SK-N-MC (cell line): ENCODE measurements at regions not wholly inside any gene's neighbourhood (a gene's known extent, or its start where the extent isn't known, plus 50 kb on each side); places are given as distances from the start of the nearest gene placed in this dataset.

Experiments used
- DNase-seq: peaks from one replicate; pipeline ENCODE4 v3.0.0-alpha.2; 2011; ENCODE audit warnings: low read depth, low spot score
- H3K27ac ChIP-seq: fragments of 200-600 bp; sonication (generic); 2 replicates; pipeline ENCODE4 v1.5.1; 2016; ENCODE audit warnings: mixed run types
- H3K36me3 ChIP-seq: fragments of 200-600 bp; sonication (generic); 2 replicates; pipeline ENCODE4 v1.6.1; 2017; ENCODE audit warnings: antibody characterized with exemption, low read length, mixed read lengths; ENCODE audit not compliant: insufficient read depth
- H3K4me3 ChIP-seq: fragments of 200-600 bp; sonication (generic); 2 replicates; pipeline ENCODE4 v1.5.1; 2016
- H3K9ac ChIP-seq: fragments of 200-600 bp; sonication (generic); 2 replicates; pipeline ENCODE4 v1.8.0; 2017; ENCODE audit warnings: mixed run types, mixed read lengths; ENCODE audit not compliant: insufficient read length
- H3K9me3 ChIP-seq: fragments of 200-600 bp; sonication (generic); 2 replicates; pipeline ENCODE4 v1.6.1; 2017; ENCODE audit warnings: low read depth, mild to moderate bottlenecking, antibody characterized with exemption, low read length, moderate library complexity, mixed read lengths
- EZH2 ChIP-seq: fragments of 200-600 bp; sonication (generic); IDR thresholded peaks from one replicate; pipeline ENCODE4 v1.6.1; 2017; ENCODE audit warnings: antibody characterized with exemption
- FOXP2 ChIP-seq: optimal IDR thresholded peaks from 2 replicates; pipeline ENCODE3; 2011; ENCODE audit warnings: mild to moderate bottlenecking, moderate library complexity; ENCODE audit not compliant: insufficient read depth; ENCODE audit errors: extremely low read length, control extremely low read depth
- POLR2AphosphoS5 ChIP-seq: IDR thresholded peaks from 2 replicates; pipeline ENCODE4 v1.6.1; 2012; ENCODE audit warnings: mild to moderate bottlenecking, low read depth, low read length, borderline replicate concordance

DNA sequence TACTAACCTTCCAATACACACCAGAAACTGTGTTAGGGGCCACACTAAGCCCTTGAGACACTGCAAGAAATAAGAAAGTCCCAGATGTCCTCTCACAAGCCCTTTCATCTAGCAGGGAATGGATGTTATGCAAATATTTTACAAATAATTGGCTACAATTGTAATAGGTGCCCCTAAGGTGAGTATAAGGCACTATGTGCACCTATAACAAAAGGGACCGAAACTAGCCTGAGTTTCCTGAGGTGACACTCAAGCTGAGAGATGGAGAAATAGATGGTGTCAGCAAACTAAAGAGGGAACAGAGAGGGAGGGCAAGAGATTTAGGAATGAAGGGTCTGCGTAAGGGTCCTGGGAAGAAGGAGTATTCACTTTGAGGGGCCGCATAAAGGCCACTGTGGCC is 212.6 kb downstream of the TTC8 start:
- Histone ChIP-seq H3K9me3 (no peaks in the 10 kb centered on the region), H3K27ac (no peak overlapping the region), H3K4me3 (no peak overlapping the region), H3K9ac (no peak overlapping the region), H3K36me3 (no peaks in the 10 kb centered on the region)
- DNase-seq, result no peak
- TF ChIP-seq POLR2AphosphoS5 (no peak), FOXP2 (no peak), EZH2 (no peak)

DNA sequence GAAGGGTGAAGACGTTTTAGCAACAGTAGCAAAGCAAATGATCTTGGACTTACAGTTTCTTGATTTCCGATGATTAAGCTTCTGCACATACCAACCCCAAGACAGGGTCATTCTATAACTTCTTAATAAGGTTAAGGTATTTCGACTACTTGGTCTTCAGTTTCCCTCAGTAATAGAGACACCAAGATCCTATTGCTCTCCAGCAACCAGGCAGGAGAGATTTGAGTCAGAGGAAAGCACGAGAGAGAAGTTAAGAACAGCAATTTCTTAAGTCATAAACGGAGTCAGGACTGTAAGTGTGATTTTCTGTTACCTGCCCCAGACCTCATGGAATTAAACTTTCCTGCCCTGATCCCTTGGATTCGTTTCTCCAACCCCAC is 215.6 kb downstream of the TTC8 start:
- H3K36me3 ChIP-seq, result no peaks in the 10 kb centered on the region
- no peak overlapping the region for H3K27ac ChIP-seq
- no peaks in the 10 kb centered on the region for H3K9me3 ChIP-seq
- no peak overlapping the region for H3K4me3 ChIP-seq
- no peak overlapping the region for H3K9ac ChIP-seq
- no peak for DNase-seq
- TF ChIP-seq FOXP2 (no peak), EZH2 (no peak), POLR2AphosphoS5 (no peak)

DNA sequence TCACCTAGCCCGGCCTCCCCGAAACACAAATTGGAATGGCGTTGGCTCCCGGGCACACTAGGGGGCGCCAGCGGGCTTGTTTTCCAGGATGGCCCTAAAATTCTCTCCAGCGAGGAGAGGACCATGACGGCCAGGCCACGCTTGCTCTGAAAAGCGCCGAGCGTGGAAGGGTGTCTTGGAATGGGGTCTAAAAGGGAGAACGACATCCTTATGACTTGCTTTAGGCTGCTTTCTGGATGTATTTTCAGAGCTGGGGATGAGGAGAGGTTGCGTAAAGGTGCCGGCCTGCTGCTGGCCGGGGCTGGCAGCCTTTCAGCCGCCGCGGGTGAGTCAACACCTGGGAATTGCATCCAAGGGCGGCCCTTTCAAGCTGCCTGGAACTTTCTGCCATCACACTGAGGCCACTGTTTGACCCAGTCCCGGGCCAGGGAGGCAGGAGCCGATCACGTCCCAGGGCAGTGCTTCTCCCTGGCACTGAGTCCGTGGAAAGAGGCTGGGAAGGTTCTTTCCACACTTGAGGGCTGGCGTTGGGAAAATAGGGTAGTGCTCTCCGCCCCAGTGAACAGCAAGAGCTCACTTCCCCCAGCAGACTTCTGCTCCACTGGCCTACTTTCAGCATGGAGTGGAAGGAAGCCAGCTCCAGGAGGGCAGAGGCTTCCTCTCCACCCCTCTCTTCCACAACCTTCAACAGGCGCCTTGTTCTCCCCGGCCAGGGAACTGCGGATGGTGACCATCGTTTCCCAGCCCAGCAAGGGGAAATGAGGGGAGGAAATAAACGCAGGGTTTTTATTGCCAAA is 216.2 kb downstream of the TTC8 start:
- H3K9ac ChIP-seq, result no peak overlapping the region
- TF ChIP-seq EZH2 (no peak), POLR2AphosphoS5 (no peak), FOXP2 (no peak)
- peak overlapping the region; percentile 37; the same call in 1 of the 2 replicates for H3K4me3 ChIP-seq
- peak; percentile 20 for DNase-seq
- no peaks in the 10 kb centered on the region for H3K9me3 ChIP-seq
- no peaks in the 10 kb centered on the region for H3K36me3 ChIP-seq
- H3K27ac ChIP-seq, result no peak overlapping the region

DNA sequence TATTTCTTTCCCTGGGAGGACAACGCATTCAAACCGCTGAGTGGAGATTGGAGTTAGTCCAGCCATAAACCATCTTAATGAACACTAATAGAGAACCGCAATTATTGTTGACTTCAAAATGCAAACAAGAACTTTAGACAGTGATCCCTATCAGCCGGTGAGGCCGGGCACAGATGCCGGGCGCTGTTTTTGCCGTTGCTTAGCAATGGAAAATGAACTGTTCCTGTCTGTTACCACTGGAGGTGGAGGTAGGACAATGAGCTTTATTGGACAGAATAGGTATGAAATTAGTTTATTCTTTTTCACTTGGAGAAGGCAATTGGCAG is 216.8 kb downstream of the TTC8 start:
- Histone ChIP-seq H3K36me3 (no peaks in the 10 kb centered on the region), H3K27ac (no peak overlapping the region), H3K4me3 (no peak overlapping the region), H3K9ac (no peak overlapping the region), H3K9me3 (no peaks in the 10 kb centered on the region)
- no peak for DNase-seq
- no peak for TF ChIP-seq EZH2
- no peak for TF ChIP-seq FOXP2
- TF ChIP-seq POLR2AphosphoS5, result no peak

DNA sequence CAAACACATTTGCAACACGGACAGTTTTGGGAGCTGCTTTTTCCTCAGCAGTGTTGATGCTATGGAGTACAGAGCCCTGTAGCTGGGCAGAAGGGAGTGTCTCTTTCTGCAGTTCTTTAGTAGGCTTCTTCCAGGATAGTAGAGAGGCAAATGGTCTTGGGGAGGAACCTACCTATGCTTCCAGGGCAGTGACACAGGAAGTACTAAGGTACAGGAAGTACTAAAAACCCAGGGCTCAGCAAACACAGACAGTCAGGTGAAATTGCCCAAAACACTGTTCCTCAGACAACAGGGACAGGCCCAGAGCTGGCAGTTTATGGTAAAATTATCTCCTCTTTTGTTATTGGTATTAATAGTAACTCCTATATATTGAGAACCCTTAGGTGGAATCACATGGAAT is 217.6 kb downstream of the TTC8 start:
- Histone ChIP-seq H3K9me3 (no peaks in the 10 kb centered on the region), H3K27ac (no peak overlapping the region), H3K4me3 (no peak overlapping the region), H3K9ac (no peak overlapping the region), H3K36me3 (no peaks in the 10 kb centered on the region)
- no peak for DNase-seq
- TF ChIP-seq POLR2AphosphoS5 (no peak), FOXP2 (no peak), EZH2 (no peak)

DNA sequence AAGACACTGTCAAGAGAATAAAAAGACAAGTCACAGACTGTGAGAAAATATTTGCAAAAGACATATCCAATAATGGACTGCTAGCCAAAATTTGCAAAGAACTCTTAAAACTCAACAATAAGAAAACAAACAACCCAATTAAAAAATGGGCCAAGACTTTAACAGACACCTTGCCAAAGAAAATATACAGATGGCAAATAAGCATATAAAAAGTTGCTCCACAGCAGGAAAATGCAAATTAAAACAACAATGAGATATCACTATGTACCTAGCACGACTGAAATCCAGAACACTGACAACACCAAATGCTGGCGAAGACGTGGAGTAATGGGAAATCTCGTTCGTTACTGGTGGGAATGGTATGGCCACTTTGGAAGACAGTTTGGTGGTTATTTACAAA is 228.9 kb downstream of the TTC8 start:
- no peak for TF ChIP-seq EZH2
- DNase-seq, result no peak

DNA sequence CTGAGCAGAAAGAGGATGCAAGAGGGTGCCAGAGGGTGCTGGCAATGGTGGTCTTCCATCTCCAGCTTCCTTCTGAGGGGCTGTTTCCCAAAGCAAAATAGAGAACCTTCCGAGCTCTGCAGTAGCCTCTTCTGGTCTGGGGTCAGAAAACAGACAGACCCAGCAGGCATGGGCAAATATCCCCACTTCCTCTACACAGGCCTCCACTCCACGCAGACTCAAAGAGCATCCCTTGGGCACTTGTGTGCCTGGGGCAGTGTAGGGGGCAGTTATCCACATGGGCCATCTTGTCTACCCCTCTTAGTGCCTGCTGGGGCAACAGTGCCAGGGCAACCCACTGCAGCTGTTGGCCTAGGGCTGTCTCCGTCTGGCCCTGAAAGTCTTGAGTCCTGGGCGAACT is 231.9 kb downstream of the TTC8 start:
- TF ChIP-seq POLR2AphosphoS5 (no peak), FOXP2 (no peak), EZH2 (no peak)
- DNase-seq, result no peak
- H3K27ac ChIP-seq, result no peak overlapping the region
- no peaks in the 10 kb centered on the region for H3K36me3 ChIP-seq
- H3K9me3 ChIP-seq, result no peaks in the 10 kb centered on the region
- H3K9ac ChIP-seq, result no peak overlapping the region
- H3K4me3 ChIP-seq, result no peak overlapping the region

More for the DNA sequence above, 228.9 kb downstream of the TTC8 start:
- Histone ChIP-seq H3K27ac (no peak overlapping the region), H3K9me3 (no peaks in the 10 kb centered on the region), H3K4me3 (no peak overlapping the region), H3K36me3 (no peaks in the 10 kb centered on the region), H3K9ac (no peak overlapping the region)

DNA sequence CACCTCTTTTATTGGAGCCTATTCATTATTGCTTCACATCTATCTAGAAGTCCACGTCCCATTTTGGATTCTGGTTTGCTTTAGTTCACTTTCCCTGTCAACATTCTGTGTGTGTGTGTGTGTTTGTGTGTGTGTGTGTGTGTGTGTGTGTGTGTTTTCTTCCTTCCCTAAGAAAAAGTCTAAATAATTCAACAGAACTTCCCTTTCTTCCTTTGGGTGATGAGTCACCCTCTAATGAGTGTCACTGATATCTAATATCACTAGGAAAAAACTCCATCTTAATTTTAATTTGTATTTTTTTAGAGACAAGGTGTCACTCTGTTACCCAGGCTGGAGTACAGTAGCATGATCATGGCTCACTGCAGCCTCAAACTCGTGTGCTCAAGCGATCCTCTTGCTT is 234.2 kb downstream of the TTC8 start:
- H3K9me3 ChIP-seq, result no peaks in the 10 kb centered on the region
- H3K36me3 ChIP-seq, result no peaks in the 10 kb centered on the region
- TF ChIP-seq EZH2 (no peak), FOXP2 (no peak)
- H3K27ac ChIP-seq, result no peak overlapping the region
- H3K4me3 ChIP-seq, result no peak overlapping the region
- DNase-seq, result no peak
- no peak overlapping the region for H3K9ac ChIP-seq

DNA sequence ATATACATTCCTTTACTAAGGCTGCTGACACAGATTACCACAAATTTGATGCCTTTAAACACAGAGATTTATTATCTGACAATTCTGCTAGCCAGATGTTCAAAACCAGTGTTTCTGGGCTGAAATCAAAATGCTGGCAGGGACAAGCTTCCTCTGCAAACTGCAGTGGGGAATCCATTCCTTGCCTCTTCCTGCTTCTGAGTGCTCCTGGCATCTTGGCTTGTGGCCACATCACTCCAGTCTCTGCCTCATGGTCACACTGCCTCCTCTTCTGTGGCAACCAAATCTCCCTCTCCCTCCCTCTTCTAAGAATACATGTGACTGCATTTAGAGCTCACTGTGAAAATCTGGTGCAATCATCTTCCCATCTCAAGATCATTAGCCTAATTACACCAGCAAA is 235.7 kb downstream of the TTC8 start:
- Histone ChIP-seq H3K27ac (no peak overlapping the region), H3K9me3 (no peaks in the 10 kb centered on the region), H3K36me3 (no peaks in the 10 kb centered on the region), H3K9ac (no peak overlapping the region), H3K4me3 (no peak overlapping the region)
- DNase-seq, result no peak
- TF ChIP-seq FOXP2 (no peak), EZH2 (no peak), POLR2AphosphoS5 (no peak)
